SK-N-SH (cell line): ENCODE measurements at regions not wholly inside any gene's neighbourhood (a gene's known extent, or its start where the extent isn't known, plus 50 kb on each side); places are given as distances from the start of the nearest gene placed in this dataset.

ENCODE experiments used
- CTCF ChIA-PET: fragments of 300-600, 350-600 bp; formaldehyde crosslinking; extraction: SDS; loops from one replicate; lab custom pipeline; 2021; lab: Yijun Ruan, JAX
- POLR2A ChIA-PET: fragments of 350-600 bp; sonication (Branson Sonifier 250); formaldehyde crosslinking; extraction: SDS; loops from one replicate; lab custom pipeline; 2020; ENCODE audit warnings: antibody characterized with exemption, inconsistent platforms; lab: Yijun Ruan, JAX
- DNase-seq: peaks from one replicate; pipeline ENCODE4 v3.0.0; 2012
- H2AFZ ChIP-seq: fragments of 200-600 bp; sonication (generic); 2 replicates; pipeline ENCODE4 v1.8.1; 2016; ENCODE audit warnings: antibody characterized with exemption, mild to moderate bottlenecking, low read depth
- H3F3A ChIP-seq: fragments of 200-600 bp; sonication (generic); replicated peaks from 2 replicates; pipeline ENCODE3; 2016; ENCODE audit warnings: antibody characterized with exemption, mild to moderate bottlenecking; ENCODE audit not compliant: insufficient read depth
- H3K27ac ChIP-seq, 2 experiments: fragments of 200-500 bp in 1 of 2; fragments of 200-600 bp in 1 of 2; sonication (Bioruptor generic) in 1 of 2; sonication (generic), shearing (Covaris generic) in 1 of 2; 2 replicates each; pipeline versions ENCODE4 v1.5.1 to v1.6.1; 2014 to 2016; ENCODE audit warnings: low read depth in 2 of 2, inconsistent platforms in 1 of 2, low read length in 1 of 2, mild to moderate bottlenecking in 1 of 2, mixed read lengths in 1 of 2
- H3K27me3 ChIP-seq: fragments of 200-600 bp; sonication (generic), shearing (Covaris generic); 2 replicates; pipeline ENCODE4 v1.6.1; 2016; ENCODE audit warnings: mixed run types; ENCODE audit not compliant: insufficient read depth
- H3K36me3 ChIP-seq, 2 experiments: fragments of 200-500 bp in 1 of 2; fragments of 200-600 bp in 1 of 2; sonication (Bioruptor generic) in 1 of 2; sonication (generic) in 1 of 2; replicated peaks in 1 of 2; 2 replicates each; pipeline versions ENCODE3 to v1.5.1; 2014 to 2016; ENCODE audit warnings: low read length in 1 of 2, mild to moderate bottlenecking in 1 of 2; ENCODE audit not compliant: insufficient read depth in 2 of 2, control insufficient read depth in 1 of 2
- H3K4me1 ChIP-seq, 2 experiments: fragments of 200-500 bp in 1 of 2; fragments of 200-600 bp in 1 of 2; sonication (Bioruptor generic) in 1 of 2; sonication (generic), shearing (Covaris generic) in 1 of 2; 2 replicates each; pipeline versions ENCODE4 v1.5.1 to v1.6.1; 2014 to 2016; ENCODE audit warnings: low read depth in 1 of 2, low read length in 1 of 2, mixed run types in 1 of 2; ENCODE audit not compliant: insufficient read depth in 2 of 2, control insufficient read depth in 1 of 2
- H3K4me2 ChIP-seq: fragments of 200-600 bp; sonication (generic), shearing (Covaris generic); 2 replicates; pipeline ENCODE4 v1.6.1; 2017; ENCODE audit warnings: mixed run types
- H3K4me3 ChIP-seq, 2 experiments: fragments of 200-500 bp in 1 of 2; fragments of 200-600 bp in 1 of 2; sonication (Bioruptor generic) in 1 of 2; sonication (generic), shearing (Covaris generic) in 1 of 2; 2 replicates each; pipeline versions ENCODE4 v1.5.1 to v1.8.1; 2014 to 2016; ENCODE audit warnings: low read depth in 2 of 2, inconsistent platforms in 1 of 2, low read length in 1 of 2, mild to moderate bottlenecking in 1 of 2, mixed read lengths in 1 of 2, moderate library complexity in 1 of 2
- H3K79me2 ChIP-seq: fragments of 200-600 bp; sonication (generic); 2 replicates; pipeline ENCODE4 v1.8.1; 2017; ENCODE audit warnings: mild to moderate bottlenecking; ENCODE audit not compliant: insufficient read depth
- H3K9ac ChIP-seq: fragments of 200-600 bp; sonication (generic); 2 replicates; pipeline ENCODE4 v1.6.1; 2017; ENCODE audit warnings: mixed run types
- H3K9me2 ChIP-seq: fragments of 200-600 bp; sonication (generic); 2 replicates; pipeline ENCODE4 v1.6.1; 2017; ENCODE audit warnings: mixed run types
- H3K9me3 ChIP-seq: fragments of 200-600 bp; sonication (generic); 2 replicates; pipeline ENCODE4 v1.6.1; 2017; ENCODE audit warnings: mixed run types, mild to moderate bottlenecking, moderate library complexity
- H4K20me1 ChIP-seq: fragments of 200-600 bp; sonication (generic); 2 replicates; pipeline ENCODE4 v1.6.1; 2017; ENCODE audit warnings: mild to moderate bottlenecking, mixed run types; ENCODE audit not compliant: insufficient read depth
- EP300 ChIP-seq, 2 experiments: IDR thresholded peaks; 2 replicates each; pipeline versions ENCODE4 v1.4.0 to v1.6.1; 2012; ENCODE audit warnings: borderline replicate concordance in 1 of 2, low read depth in 1 of 2, low read length in 1 of 2
- MAX ChIP-seq: IDR thresholded peaks from 2 replicates; pipeline ENCODE4 v1.4.0; 2012; ENCODE audit warnings: low read depth
- NFIC ChIP-seq: IDR thresholded peaks from 2 replicates; pipeline ENCODE4 v1.4.0; 2012; ENCODE audit warnings: borderline replicate concordance
- PBX3 ChIP-seq: IDR thresholded peaks from 2 replicates; pipeline ENCODE4; 2012
- RFX5 ChIP-seq: IDR thresholded peaks from 2 replicates; pipeline ENCODE4 v1.6.1; 2012; ENCODE audit warnings: mild to moderate bottlenecking, improper control_type of control experiment, low read length
- RXRA ChIP-seq: IDR thresholded peaks from 2 replicates; pipeline ENCODE4 v1.4.0; 2012; ENCODE audit warnings: low read depth, mild to moderate bottlenecking, borderline replicate concordance
- SIN3A ChIP-seq: IDR thresholded peaks from 2 replicates; pipeline ENCODE4 v1.6.1; 2012; ENCODE audit warnings: low read depth, mild to moderate bottlenecking, low read length, moderate library complexity, borderline replicate concordance
- TEAD4 ChIP-seq: IDR thresholded peaks from 2 replicates; pipeline ENCODE4 v1.4.0; 2012; ENCODE audit warnings: mild to moderate bottlenecking, borderline replicate concordance; ENCODE audit not compliant: insufficient read depth
- USF1 ChIP-seq: IDR thresholded peaks from 2 replicates; pipeline ENCODE4 v1.4.0; 2012; ENCODE audit warnings: low read depth, borderline replicate concordance
- WGBS: methylation state at CpG from one replicate; pipeline ENCODE4 v1.1.6; 2017; ENCODE audit warnings: low lambda C conversion rate; 5-methylcytosine and 5-hydroxymethylcytosine counted together
- TF ChIP-seq, protein P1 (sequence below): IDR thresholded peaks from 2 replicates; pipeline ENCODE4 v1.4.0; 2012; ENCODE audit warnings: low read depth, borderline replicate concordance
- TF ChIP-seq, protein P2 (sequence below): IDR thresholded peaks from 2 replicates; pipeline ENCODE4 v1.6.1; 2012; ENCODE audit warnings: mild to moderate bottlenecking, low read depth, low read length, moderate library complexity

GRCh38 chr4:176451443-176451842, 131.7 kb downstream of the SPCS3 start:
- TF ChIP-seq EP300 (IDR thresholded peaks at IDR 0.05; ENCODE audit: borderline replicate concordance in 1 of 2, low read depth in 1 of 2, low read length in 1 of 2): no peak
- no peak for TF ChIP-seq RFX5
- no peak for TF ChIP-seq SIN3A
- TF ChIP-seq, protein P1, sequence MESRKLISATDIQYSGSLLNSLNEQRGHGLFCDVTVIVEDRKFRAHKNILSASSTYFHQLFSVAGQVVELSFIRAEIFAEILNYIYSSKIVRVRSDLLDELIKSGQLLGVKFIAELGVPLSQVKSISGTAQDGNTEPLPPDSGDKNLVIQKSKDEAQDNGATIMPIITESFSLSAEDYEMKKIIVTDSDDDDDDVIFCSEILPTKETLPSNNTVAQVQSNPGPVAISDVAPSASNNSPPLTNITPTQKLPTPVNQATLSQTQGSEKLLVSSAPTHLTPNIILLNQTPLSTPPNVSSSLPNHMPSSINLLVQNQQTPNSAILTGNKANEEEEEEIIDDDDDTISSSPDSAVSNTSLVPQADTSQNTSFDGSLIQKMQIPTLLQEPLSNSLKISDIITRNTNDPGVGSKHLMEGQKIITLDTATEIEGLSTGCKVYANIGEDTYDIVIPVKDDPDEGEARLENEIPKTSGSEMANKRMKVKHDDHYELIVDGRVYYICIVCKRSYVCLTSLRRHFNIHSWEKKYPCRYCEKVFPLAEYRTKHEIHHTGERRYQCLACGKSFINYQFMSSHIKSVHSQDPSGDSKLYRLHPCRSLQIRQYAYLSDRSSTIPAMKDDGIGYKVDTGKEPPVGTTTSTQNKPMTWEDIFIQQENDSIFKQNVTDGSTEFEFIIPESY: no peak
- no peak for TF ChIP-seq NFIC
- TF ChIP-seq RXRA: no peak
- no peak for TF ChIP-seq PBX3
- no peak for TF ChIP-seq USF1
- TF ChIP-seq TEAD4: no peak
- TF ChIP-seq, protein P2, sequence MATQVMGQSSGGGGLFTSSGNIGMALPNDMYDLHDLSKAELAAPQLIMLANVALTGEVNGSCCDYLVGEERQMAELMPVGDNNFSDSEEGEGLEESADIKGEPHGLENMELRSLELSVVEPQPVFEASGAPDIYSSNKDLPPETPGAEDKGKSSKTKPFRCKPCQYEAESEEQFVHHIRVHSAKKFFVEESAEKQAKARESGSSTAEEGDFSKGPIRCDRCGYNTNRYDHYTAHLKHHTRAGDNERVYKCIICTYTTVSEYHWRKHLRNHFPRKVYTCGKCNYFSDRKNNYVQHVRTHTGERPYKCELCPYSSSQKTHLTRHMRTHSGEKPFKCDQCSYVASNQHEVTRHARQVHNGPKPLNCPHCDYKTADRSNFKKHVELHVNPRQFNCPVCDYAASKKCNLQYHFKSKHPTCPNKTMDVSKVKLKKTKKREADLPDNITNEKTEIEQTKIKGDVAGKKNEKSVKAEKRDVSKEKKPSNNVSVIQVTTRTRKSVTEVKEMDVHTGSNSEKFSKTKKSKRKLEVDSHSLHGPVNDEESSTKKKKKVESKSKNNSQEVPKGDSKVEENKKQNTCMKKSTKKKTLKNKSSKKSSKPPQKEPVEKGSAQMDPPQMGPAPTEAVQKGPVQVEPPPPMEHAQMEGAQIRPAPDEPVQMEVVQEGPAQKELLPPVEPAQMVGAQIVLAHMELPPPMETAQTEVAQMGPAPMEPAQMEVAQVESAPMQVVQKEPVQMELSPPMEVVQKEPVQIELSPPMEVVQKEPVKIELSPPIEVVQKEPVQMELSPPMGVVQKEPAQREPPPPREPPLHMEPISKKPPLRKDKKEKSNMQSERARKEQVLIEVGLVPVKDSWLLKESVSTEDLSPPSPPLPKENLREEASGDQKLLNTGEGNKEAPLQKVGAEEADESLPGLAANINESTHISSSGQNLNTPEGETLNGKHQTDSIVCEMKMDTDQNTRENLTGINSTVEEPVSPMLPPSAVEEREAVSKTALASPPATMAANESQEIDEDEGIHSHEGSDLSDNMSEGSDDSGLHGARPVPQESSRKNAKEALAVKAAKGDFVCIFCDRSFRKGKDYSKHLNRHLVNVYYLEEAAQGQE: no peak
- no peak for TF ChIP-seq MAX
- TF ChIP-seq, all 33 proteins: peak for 0
- DNase-seq: no peak
- H3K36me3 ChIP-seq: no peaks in the 10 kb centered on the region
- no peaks in the 10 kb centered on the region for H3K79me2 ChIP-seq
- no peaks in the 10 kb centered on the region for H3K4me1 ChIP-seq
- no peak overlapping the region for H2AFZ ChIP-seq
- H4K20me1 ChIP-seq: no peaks in the 10 kb centered on the region
- no peak overlapping the region for H3K4me2 ChIP-seq
- POLR2A ChIA-PET: no interaction called here
- WGBS: 20% methylated on average over 6 of the region's 6 CpGs
- H3K9me3 ChIP-seq: peaks cover 4% of the 10 kb centered on the region
- no peak overlapping the region for H3K27ac ChIP-seq
- H3K9ac ChIP-seq: no peak overlapping the region
- no peaks in the 10 kb centered on the region for H3K9me2 ChIP-seq
- no peaks in the 10 kb centered on the region for H3K27me3 ChIP-seq
- CTCF ChIA-PET: interaction anchor here (1.0 kb wide), 1 partner anchor 211 kb away, joined by 3 read pairs; no protein-coding TSS in a partner anchor
- no peaks in the 10 kb centered on the region for H3F3A ChIP-seq
- H3K4me3 ChIP-seq: no peak overlapping the region
